NCI-H2171 (cell line): ENCODE measurements at regions not wholly inside any gene's neighbourhood (a gene's known extent, or its start where the extent isn't known, plus 50 kb on each side); places are given as distances from the start of the nearest gene placed in this dataset.
"Not testable (repeated sequence)": the region's sequence is repeated elsewhere in the genome, so short reads cannot be mapped to it uniquely, and the experiment has no call there.

ENCODE experiments used
- DNase-seq: peaks from one replicate; lab custom pipeline; 2025; lab: John Stamatoyannopoulos, UW

- DNase-seq = no peak
These were observed 894.8 kb downstream of the REEP3 start for GRCh38 chr10:64416011-64416410.

DNA sequence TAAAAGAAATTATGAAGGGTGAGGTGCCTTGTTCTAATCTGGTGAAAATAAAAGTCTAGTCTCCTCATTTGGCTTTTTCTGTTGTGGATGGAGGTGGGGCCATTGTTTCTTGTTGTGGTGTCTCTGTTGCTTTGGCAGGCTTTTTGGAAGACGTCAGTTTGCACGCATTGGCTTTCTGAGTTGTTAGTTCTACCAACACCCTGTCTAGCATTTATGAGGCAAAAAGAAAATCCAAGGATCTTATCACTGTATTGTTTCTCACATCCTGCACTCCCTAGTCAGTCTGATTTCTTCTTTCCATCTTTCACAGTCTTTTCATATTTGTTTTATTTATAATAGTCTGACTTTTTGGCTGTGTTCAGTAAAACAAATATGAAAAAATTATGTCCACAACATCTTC is 898.3 kb downstream of the REEP3 start:
- DNase-seq = no peak

- no peak for DNase-seq
These were observed 905.5 kb downstream of the REEP3 start for GRCh38 chr10:64426745-64427144.

DNA sequence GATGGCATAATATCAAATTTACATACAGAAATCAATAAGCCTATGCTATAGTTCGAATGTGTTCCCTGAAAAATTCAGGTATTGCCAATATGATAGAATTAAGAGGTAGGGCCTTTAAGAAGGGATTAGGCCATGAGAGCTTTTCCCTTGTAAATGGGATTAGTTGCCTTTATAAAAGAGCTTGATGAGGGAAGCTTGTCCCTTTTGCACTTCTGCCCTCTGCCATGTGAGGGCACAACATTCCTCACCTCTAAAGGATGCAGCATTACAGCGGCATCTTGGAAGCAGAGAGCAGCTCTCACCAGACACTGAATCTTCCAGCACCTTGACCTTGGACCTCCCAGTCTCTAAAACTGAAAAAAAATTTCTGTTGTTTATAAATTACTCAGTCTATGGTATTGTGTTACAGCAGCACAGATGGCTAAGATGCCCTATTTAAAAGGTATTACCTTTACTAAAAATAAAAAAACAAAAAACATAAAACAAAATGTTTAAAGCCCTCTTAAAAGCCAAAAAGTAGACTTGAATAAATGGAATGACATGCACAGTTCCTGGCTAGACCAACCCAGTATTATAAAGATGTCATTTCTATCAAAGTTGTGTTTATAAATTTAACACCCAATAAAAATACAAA is 909.6 kb downstream of the REEP3 start:
- peak; percentile 48 for DNase-seq

DNA sequence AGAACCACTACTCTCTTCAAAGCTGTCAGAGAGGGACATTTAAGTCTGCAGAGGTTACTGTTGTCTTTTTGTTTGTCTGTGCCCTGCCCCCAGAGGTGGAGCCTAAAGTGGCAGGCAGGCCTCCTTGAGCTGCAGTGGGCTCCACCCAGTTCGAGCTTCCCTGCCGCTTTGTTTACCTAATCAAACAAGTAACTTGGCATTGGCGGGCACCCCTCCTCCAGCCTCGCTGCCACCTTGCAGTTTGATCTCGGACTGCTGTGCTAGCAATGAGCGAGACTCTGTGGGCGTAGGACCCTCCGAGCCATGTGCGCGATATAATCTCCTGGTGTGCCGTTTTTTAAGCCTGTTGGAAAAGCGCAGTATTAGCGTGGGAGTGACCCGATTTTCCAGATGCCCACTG is 920.7 kb downstream of the REEP3 start:
- not testable (repeated sequence) for DNase-seq

DNA sequence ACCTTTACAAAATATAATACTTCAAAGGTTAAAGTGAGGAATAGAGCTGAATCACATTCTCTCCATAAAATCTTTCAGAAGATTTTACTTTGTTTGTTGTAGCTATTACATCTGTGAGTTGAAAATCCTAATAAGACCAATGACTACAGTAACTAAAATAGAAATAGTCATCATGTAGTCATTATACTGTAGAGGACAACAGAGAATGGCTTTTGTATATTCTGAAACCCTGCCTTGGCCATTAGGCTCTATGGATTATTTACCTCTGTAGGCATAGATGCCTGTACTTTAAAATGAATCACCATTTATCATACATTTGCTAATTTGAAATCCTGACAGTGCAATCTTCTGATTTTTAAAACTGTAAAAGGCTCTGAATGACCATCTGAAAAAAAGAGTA is 923.0 kb downstream of the REEP3 start:
- DNase-seq = no peak

GRCh38 chr10:64444564-64444963 is 923.4 kb downstream of the REEP3 start:
- DNase-seq = no peak

- no peak for DNase-seq
These were observed 928.4 kb downstream of the REEP3 start for GRCh38 chr10:64449603-64450002.

DNA sequence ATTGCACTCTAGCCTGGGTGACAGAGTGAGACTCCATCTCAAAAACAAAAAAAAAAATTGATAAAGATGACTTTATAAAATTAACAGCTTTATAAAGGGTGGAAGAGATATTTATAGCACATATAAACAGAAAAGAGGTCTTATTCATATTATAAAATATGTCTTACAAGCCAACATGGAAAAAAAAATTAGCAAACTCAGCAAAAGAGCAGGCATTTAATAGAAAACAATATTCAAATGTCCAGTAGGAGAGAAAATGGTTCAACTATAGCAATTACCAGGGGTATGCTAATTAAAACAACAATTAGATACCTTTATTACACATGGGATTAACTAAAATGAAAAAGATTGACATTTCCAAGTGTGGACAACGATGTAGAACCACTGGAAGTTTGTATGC is 929.1 kb downstream of the REEP3 start:
- DNase-seq = no peak

- DNase-seq = no peak
These were observed 933.8 kb downstream of the REEP3 start for GRCh38 chr10:64454962-64455361.

DNA sequence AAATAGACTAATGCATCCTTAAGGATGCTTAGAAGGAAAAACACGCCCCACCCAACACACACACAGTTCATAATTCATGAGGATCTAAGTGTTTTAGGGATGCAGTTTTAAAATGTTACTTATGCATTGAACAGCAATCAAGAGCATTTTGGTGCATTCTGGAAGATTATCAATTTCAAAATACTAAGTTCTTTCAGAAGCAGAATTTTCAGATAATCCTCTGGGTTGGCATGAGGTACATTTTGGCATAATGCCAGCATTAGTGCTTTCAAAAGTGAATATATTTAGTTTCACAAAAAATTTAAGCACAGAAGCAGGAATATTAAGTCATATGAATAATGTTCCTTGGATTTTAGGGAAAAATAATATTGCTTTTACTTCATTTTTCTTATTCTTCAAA is 937.1 kb downstream of the REEP3 start:
- DNase-seq = no peak

- DNase-seq = no peak
These were observed 942.2 kb downstream of the REEP3 start for GRCh38 chr10:64463406-64463805.

GRCh38 chr10:64465653-64466052 is 944.5 kb downstream of the REEP3 start:
- no peak for DNase-seq

DNA sequence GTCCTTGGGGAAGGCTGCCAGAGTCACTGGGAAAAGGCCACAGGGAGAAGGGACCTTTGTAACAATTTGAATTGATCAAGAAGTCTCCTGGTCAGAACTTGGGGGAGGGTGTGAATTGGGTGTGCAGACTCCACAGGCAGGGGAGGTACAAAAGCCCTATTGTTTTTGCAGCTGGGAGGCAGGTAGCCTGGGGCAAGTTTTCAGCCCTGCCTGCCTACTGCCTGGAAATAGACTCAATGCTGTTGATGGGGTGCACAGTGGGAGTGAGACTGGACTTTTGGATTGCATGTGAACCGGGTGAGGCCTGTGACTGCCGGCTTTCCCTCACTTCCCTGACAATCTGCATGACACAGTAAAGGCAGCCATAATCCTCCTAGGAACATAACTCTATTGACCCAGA is 947.0 kb downstream of the REEP3 start:
- DNase-seq = no peak

GRCh38 chr10:64476506-64476905 is 955.3 kb downstream of the REEP3 start:
- DNase-seq = no peak

GRCh38 chr10:64477791-64478190 is 956.6 kb downstream of the REEP3 start:
- DNase-seq = no peak

GRCh38 chr10:64484811-64485330 is 963.7 kb downstream of the REEP3 start:
- DNase-seq = no peak

DNA sequence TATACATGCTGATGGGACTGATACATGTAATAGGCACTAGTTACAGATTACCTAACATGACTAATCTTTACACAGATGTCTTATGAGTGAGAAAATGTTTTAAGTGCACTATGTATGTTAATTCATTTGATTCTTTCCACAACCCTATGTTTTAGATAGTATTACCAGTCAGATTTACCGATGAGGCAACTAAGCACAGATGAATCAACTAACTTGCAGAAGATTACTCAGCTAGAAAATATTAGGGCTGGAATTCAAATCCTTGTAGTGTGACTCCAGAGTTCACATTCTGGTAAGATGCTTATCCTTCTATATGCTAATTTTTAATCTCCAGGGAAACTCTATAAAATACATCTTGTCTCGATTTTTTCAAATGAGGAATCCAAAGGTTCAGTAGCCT is 964.9 kb downstream of the REEP3 start:
- no peak for DNase-seq

DNA sequence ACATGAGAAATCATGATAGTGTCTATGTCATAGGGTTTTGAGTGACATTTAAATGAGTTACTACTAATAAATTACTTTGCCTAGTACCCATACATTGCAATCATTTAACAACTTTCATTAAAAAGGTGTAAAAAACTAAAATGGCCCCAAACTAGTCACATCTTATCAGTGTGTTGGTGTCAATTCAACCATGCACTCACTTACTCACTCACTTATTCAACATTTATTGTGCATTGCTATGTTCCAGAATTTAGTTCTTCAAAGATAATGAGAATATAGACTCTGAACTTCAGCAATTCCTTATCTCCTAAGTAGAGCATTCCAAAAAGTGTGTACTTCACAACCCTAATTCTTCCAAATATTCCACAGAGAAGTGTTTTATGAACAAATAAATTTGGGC is 965.7 kb downstream of the REEP3 start:
- no peak for DNase-seq

DNA sequence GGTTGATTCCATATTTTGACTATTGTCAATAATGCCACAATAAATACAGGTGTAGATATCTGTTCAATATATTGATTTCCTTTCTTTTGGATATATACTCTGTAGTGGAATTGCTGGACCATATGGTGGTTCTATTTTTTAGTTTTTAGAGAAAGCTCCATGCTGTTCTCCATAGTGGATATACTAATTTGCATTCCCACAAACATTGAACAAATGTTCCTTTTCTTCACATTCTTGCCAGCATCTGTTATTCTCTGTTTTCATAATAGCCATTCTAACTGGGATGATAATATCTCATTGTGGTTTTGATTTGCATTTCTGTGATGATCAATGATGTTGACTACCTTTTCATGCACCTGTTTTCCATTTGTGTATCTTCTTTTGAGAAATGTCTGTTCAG is 973.7 kb downstream of the REEP3 start:
- DNase-seq = no peak

- DNase-seq = no peak
These were observed 976.1 kb downstream of the REEP3 start for GRCh38 chr10:64497306-64497705.

DNA sequence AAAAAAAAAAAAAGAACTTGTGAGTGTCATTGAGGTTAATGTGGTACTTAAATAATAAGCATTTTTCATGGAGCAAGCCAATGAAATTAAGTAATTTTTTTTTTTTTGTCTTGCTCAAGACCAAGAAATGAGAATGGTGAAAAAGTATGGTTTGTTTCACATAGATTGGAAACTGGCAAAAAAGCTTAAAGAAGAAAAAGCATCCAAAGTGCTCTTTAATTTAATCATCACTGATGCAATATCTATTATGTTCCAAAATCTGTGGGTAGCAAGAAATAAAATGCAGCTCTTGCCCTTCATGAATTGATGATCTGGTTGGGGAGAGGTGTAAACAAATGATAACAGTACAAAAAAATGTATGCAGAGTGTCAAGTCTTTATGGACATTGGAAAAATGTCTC is 980.6 kb downstream of the REEP3 start:
- no peak for DNase-seq

DNA sequence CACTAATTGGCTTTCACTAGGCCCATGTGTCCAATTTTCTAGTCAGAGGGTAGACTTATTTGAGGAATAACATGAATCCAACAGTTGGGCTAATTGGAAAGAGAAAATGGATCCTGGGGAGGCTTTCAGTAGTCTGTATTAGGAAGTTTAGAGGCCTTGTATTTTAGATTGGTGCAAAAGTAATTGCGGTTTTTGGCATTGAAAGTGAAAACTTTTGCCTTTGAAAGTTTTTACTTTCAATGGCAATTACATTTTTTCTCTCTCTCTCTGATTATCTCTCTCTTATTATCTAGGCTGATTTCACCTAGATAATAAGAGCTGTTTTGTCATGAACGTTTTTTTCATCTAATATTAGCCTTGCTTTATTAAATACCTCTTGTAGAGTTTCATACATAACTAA is 981.7 kb downstream of the REEP3 start:
- DNase-seq = no peak

DNA sequence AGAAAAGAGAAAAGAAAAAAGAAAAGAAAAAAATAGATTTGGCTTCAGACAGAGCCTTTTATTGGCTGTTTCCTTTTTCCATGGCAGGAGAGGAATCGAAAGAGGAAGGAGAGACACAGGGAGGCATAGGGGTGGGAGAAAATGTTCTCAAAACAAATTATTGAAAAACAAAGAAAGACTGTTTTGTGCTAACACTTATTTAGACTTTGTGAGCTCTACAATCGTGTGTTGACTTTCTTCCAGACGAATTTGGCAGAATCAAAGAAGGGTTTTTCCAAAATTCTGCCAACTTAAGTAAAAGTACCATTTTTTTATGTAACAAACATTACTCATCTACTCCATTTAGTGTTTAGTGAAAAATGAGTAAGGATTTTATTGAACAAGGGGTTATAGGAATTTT is 982.2 kb downstream of the REEP3 start:
- no peak for DNase-seq

DNA sequence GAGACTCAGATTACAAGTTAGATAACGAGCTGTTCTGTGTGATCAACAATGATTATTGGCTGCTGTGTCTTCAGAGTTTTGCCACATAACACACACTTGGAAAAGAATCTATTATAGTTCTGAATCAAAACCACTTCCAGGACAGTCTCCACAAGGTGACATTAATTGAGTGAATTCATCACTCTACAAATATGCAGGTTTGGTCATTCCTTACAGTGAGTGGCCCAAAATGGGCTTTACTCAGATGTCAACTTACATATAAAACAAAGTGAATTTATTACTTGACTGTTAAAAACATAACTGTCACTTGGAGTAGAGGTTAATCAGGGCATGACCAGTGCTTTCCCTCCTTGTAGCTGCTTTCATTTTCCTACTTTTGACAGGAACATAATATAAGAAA is 984.3 kb downstream of the REEP3 start:
- DNase-seq = no peak
